Sigmoid colon (tissue), 4 donors: ENCODE measurements at regions not wholly inside any gene's neighbourhood (a gene's known extent, or its start where the extent isn't known, plus 50 kb on each side); places are given as distances from the start of the nearest gene placed in this dataset.

Source experiments
- EP300 ChIP-seq, 4 donors: sonication (generic); formaldehyde crosslinking; IDR thresholded peaks; one replicate each; pipeline ENCODE4 v1.6.1; 2017; ENCODE audit warnings: antibody characterized with exemption in 4 of 4
- POLR2A ChIP-seq, 2 donors: fragments of 450-650 bp; IDR thresholded peaks; one replicate each; pipeline ENCODE4 v1.6.1; 2016; ENCODE audit warnings: antibody characterized with exemption in 2 of 2, mild to moderate bottlenecking in 2 of 2, moderate library complexity in 2 of 2
- POLR2AphosphoS5 ChIP-seq, 4 donors: sonication (generic); formaldehyde crosslinking; IDR thresholded peaks; one replicate each; pipeline ENCODE4 v1.6.1; 2017; ENCODE audit warnings: antibody characterized with exemption in 4 of 4
- TF ChIP-seq, protein P1 (sequence below), 4 experiments: fragments of 450-650 bp in 3 of 4; fragments of 200-600 bp in 1 of 4; IDR thresholded peaks; one replicate each; pipeline ENCODE4 v1.5.1; 2016 to 2019; ENCODE audit warnings: antibody characterized with exemption in 4 of 4, mild to moderate bottlenecking in 3 of 4, moderate library complexity in 2 of 4

DNA sequence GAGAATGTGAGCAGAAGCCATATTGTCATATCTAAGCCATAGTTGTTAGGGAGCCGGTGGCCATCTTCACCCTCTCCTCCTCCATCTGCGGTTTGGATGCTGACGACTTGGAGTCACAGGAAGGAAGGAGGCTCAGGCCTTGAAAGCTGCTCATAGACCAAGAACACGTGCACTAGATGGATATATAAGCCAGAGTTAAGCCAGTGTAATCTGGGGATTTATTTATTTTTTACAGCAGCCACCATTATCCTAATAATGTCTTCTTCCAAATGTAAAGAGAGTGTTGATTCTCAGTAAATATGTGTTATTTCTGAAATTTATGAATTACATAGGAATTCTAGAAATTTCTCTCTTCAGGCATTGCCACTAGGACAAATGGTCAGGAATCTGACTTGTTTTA lies 689.9 kb downstream of the QKI start:
- TF ChIP-seq POLR2A (IDR thresholded peaks at IDR 0.05): no peak
- TF ChIP-seq, protein P1, sequence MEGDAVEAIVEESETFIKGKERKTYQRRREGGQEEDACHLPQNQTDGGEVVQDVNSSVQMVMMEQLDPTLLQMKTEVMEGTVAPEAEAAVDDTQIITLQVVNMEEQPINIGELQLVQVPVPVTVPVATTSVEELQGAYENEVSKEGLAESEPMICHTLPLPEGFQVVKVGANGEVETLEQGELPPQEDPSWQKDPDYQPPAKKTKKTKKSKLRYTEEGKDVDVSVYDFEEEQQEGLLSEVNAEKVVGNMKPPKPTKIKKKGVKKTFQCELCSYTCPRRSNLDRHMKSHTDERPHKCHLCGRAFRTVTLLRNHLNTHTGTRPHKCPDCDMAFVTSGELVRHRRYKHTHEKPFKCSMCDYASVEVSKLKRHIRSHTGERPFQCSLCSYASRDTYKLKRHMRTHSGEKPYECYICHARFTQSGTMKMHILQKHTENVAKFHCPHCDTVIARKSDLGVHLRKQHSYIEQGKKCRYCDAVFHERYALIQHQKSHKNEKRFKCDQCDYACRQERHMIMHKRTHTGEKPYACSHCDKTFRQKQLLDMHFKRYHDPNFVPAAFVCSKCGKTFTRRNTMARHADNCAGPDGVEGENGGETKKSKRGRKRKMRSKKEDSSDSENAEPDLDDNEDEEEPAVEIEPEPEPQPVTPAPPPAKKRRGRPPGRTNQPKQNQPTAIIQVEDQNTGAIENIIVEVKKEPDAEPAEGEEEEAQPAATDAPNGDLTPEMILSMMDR (IDR thresholded peaks at IDR 0.05): no peak
- TF ChIP-seq EP300 (IDR thresholded peaks at IDR 0.05): no peak
- no peak for TF ChIP-seq POLR2AphosphoS5 (IDR thresholded peaks at IDR 0.05)
